GM12878 (cell line): ENCODE measurements at regions not wholly inside any gene's neighbourhood (a gene's known extent, or its start where the extent isn't known, plus 50 kb on each side); places are given as distances from the start of the nearest gene placed in this dataset.

Experiments
- ATAC-seq: fragments of 200-7000 bp; cut with Tn5 transposase; 3 replicates; pipeline ENCODE4 v1.9.1; 2020; ENCODE audit warnings: mild to moderate bottlenecking, moderate library complexity
- BruUV-seq: library from RNA; stranded (reverse); fragments of 400-500 nt; replicated peaks from 2 replicates; lab custom pipeline; 2021; lab: Mats Ljungman, UMichigan
- CTCF ChIA-PET: fragments of 300-600 bp; sonication (Branson Sonifier 250); formaldehyde crosslinking; extraction: SDS; loops from one replicate; lab custom pipeline; 2021; ENCODE audit warnings: inconsistent platforms; lab: Yijun Ruan, JAX
- POLR2A ChIA-PET: fragments of 350-600 bp; formaldehyde crosslinking; extraction: SDS; loops from one replicate; lab custom pipeline; 2021; ENCODE audit warnings: inconsistent platforms; lab: Charles Lee
- RAD21 ChIA-PET: fragments of 300-600 bp; sonication (Branson Sonifier 250); formaldehyde crosslinking; loops from one replicate; lab custom pipeline; 2023; ENCODE audit warnings: antibody characterized with exemption; ENCODE audit not compliant: unreplicated experiment; lab: Charles Lee
- SMC1A ChIA-PET: fragments of 300-600 bp; sonication (Branson Sonifier 250); formaldehyde crosslinking; loops from one replicate; lab custom pipeline; 2023; ENCODE audit not compliant: unreplicated experiment, uncharacterized antibody; lab: Charles Lee
- DNase-seq: peaks from one replicate; pipeline ENCODE4 v3.0.0-alpha.2; 2011; ENCODE audit warnings: low read depth, low spot score
- FAIRE-seq: peaks from 3 replicates; lab custom pipeline; 2011; peaks lifted over from hg19 to GRCh38; lab: Jason Lieb, UNC
- H2AFZ ChIP-seq: 2 replicates; pipeline ENCODE4 v1.6.0; 2011; ENCODE audit warnings: low read depth, low read length, control low read depth; ENCODE audit not compliant: control insufficient read depth
- H3K27ac ChIP-seq: 2 replicates; pipeline ENCODE4 v1.5.1; 2011; ENCODE audit warnings: control low read depth; ENCODE audit not compliant: control insufficient read depth, insufficient read depth
- H3K27me3 ChIP-seq, 2 experiments: replicated peaks in 1 of 2; 2 replicates each; pipeline versions ENCODE4 v1.6.0 to v1.6.1; 2011; ENCODE audit warnings: low read length in 1 of 2; ENCODE audit not compliant: control insufficient read depth in 2 of 2, insufficient read depth in 2 of 2
- H3K36me3 ChIP-seq, 2 experiments: 2 replicates each; pipeline ENCODE4 v1.5.1; 2011; ENCODE audit warnings: low read length in 1 of 2; ENCODE audit not compliant: control insufficient read depth in 2 of 2, insufficient read depth in 2 of 2
- H3K4me1 ChIP-seq: 2 replicates; pipeline ENCODE4 v1.6.1; 2011; ENCODE audit warnings: mild to moderate bottlenecking, low read length, moderate library complexity, mixed read lengths; ENCODE audit not compliant: control insufficient read depth, insufficient read depth
- H3K4me2 ChIP-seq: 2 replicates; pipeline ENCODE4 v1.6.0; 2011; ENCODE audit warnings: control low read depth; ENCODE audit not compliant: control insufficient read depth, insufficient read depth
- H3K4me3 ChIP-seq: fragments of 200-600 bp; sonication (generic); 2 replicates; pipeline ENCODE4 v1.5.1; 2016
- H3K79me2 ChIP-seq: 2 replicates; pipeline ENCODE4 v1.6.0; 2011; ENCODE audit warnings: low read length; ENCODE audit not compliant: control insufficient read depth, insufficient read depth
- H3K9ac ChIP-seq: 2 replicates; pipeline ENCODE4 v1.8.0; 2011; ENCODE audit warnings: low read length, control low read depth, mixed read lengths; ENCODE audit not compliant: control insufficient read depth, insufficient read depth
- H3K9me3 ChIP-seq: replicated peaks from 3 replicates; pipeline ENCODE4 v1.5.1; 2011; ENCODE audit warnings: mild to moderate bottlenecking, low read length; ENCODE audit not compliant: control insufficient read depth, insufficient read depth
- H4K20me1 ChIP-seq: 2 replicates; pipeline ENCODE4 v1.6.0; 2011; ENCODE audit not compliant: control insufficient read depth, insufficient read depth
- EED ChIP-seq: sonication (generic); IDR thresholded peaks from 2 replicates; pipeline ENCODE4 v1.6.1; 2016; ENCODE audit warnings: antibody characterized with exemption, low read depth
- EZH2 ChIP-seq: IDR thresholded peaks from 2 replicates; pipeline ENCODE4 v1.6.1; 2012; ENCODE audit warnings: low read depth, mild to moderate bottlenecking, control low read depth, inconsistent platforms, low read length, borderline replicate concordance; ENCODE audit not compliant: control insufficient read depth
- MAX ChIP-seq: IDR thresholded peaks from 2 replicates; pipeline ENCODE4 v1.6.1; 2012; ENCODE audit warnings: low read depth, low read length, improper control_type of control experiment
- NR2C1 ChIP-seq: fragments of 450-650 bp; IDR thresholded peaks from 2 replicates; pipeline ENCODE4 v1.6.1; 2017; ENCODE audit warnings: antibody characterized with exemption, mild to moderate bottlenecking, moderate library complexity
- USF2 ChIP-seq: IDR thresholded peaks from 2 replicates; pipeline ENCODE4 v1.6.1; 2011; ENCODE audit warnings: low read depth, low read length, improper control_type of control experiment, borderline replicate concordance
- ZNF24 ChIP-seq: fragments of 450-650 bp; IDR thresholded peaks from 2 replicates; pipeline ENCODE4 v1.6.1; 2017; ENCODE audit warnings: antibody characterized with exemption, mild to moderate bottlenecking
- WGBS: methylation state at CpG from one replicate; pipeline ENCODE4 v1.1.6; 2016; ENCODE audit warnings: low lambda C conversion rate; ENCODE audit not compliant: insufficient replicate concordance, insufficient coverage; ENCODE audit errors: missing lambda C conversion rate; 5-methylcytosine and 5-hydroxymethylcytosine counted together
- in situ Hi-C: fragments of 300-500 bp; cut with MboI; formaldehyde crosslinking; loops from 9 replicates; pipeline ENCODE4 v1.14.3; 2018; ENCODE audit warnings: mixed read lengths
- intact Hi-C: fragments of 100-400 bp; cut with micrococcal nuclease; formaldehyde crosslinking; loops from one replicate; pipeline ENCODE4 v1.14.2; 2022; ENCODE audit not compliant: unreplicated experiment

GRCh38 chr2:102891296-102891695 lies 129.5 kb downstream of the TMEM182 start (continued):
- TF ChIP-seq EED (no peak), NR2C1 (no peak), MAX (no peak)

GRCh38 chr2:102892698-102893310 lies 131.0 kb downstream of the TMEM182 start:
- BruUV-seq = no TSS peak
- H3K9me3 ChIP-seq = no peaks in the 10 kb centered on the region
- no peaks in the 10 kb centered on the region for H3K4me1 ChIP-seq
- no peaks in the 10 kb centered on the region for H3K36me3 ChIP-seq
- H3K9ac ChIP-seq = no peak overlapping the region
- H3K4me2 ChIP-seq = no peak overlapping the region
- ChIA-PET POLR2A (no interaction called here), CTCF (no interaction called here), SMC1A (interaction anchor here (0.9 kb wide), 1 partner anchor 10 kb away, joined by 3 read pairs; no protein-coding TSS in a partner anchor), RAD21 (no interaction called here)
- intact Hi-C loops = no loop called here
- H3K4me3 ChIP-seq = no peak overlapping the region
- H3K27me3 ChIP-seq = no peaks in the 10 kb centered on the region; a peak in 2 of 4 replicates
- FAIRE-seq (no peak), ATAC-seq (no peak), DNase-seq (no peak)
- no peak overlapping the region for H3K27ac ChIP-seq
- H2AFZ ChIP-seq = no peak overlapping the region
- no peaks in the 10 kb centered on the region for H3K79me2 ChIP-seq
- 23% methylated on average over 10 of the region's 10 CpGs for WGBS
- no peaks in the 10 kb centered on the region for H4K20me1 ChIP-seq
- in situ Hi-C loops = no loop called here
- TF ChIP-seq ZNF24 = no peak
- no peak for TF ChIP-seq USF2
- TF ChIP-seq EZH2 = no peak
